ENCODE measurements at regions not wholly inside any gene's neighbourhood (a gene's known extent, or its start where the extent isn't known, plus 50 kb on each side); places are given as distances from the start of the nearest gene placed in this dataset.

GRCh38 chr2:71949537-71949798 lies 198.2 kb downstream of the CYP26B1 start:
- H3K27me3 ChIP-seq (ENCODE audit: insufficient read depth, low read depth): no peaks in the 10 kb centered on the region
- no peaks in the 10 kb centered on the region for H3K79me2 ChIP-seq (ENCODE audit: insufficient read depth, low read depth)
- no peaks in the 10 kb centered on the region for H3K36me3 ChIP-seq (ENCODE audit: insufficient read depth)
- H4K20me1 ChIP-seq (ENCODE audit: insufficient read depth): no peaks in the 10 kb centered on the region
- H3K9ac ChIP-seq: no peak overlapping the region
- H3K4me1 ChIP-seq (ENCODE audit: low read depth, poor library complexity, severe bottlenecking): no peaks in the 10 kb centered on the region
- no peak overlapping the region for H3K4me2 ChIP-seq
- no peak for TF ChIP-seq CTCF (conservative IDR thresholded peaks at IDR 0.05; ENCODE audit: low read depth, low read length)
- H3K4me3 ChIP-seq (IDR thresholded peaks at IDR 0.05; ENCODE audit: insufficient read depth, low read depth, low read length): no peak overlapping the region
- H3K27ac ChIP-seq: no peak overlapping the region
- H2AFZ ChIP-seq (ENCODE audit: low read depth): no peak overlapping the region

- Histone ChIP-seq H2AFZ (ENCODE audit: low read depth) (no peak overlapping the region), H3K79me2 (ENCODE audit: insufficient read depth, low read depth) (no peaks in the 10 kb centered on the region), H3K9ac (no peak overlapping the region), H3K4me1 (ENCODE audit: low read depth, poor library complexity, severe bottlenecking) (no peaks in the 10 kb centered on the region), H3K27ac (no peak overlapping the region), H3K36me3 (ENCODE audit: insufficient read depth) (no peaks in the 10 kb centered on the region), H4K20me1 (ENCODE audit: insufficient read depth) (no peaks in the 10 kb centered on the region), H3K4me2 (no peak overlapping the region), H3K4me3 (IDR thresholded peaks at IDR 0.05; ENCODE audit: insufficient read depth, low read depth, low read length) (no peak overlapping the region), H3K27me3 (ENCODE audit: insufficient read depth, low read depth) (no peaks in the 10 kb centered on the region)
- no peak for TF ChIP-seq CTCF (conservative IDR thresholded peaks at IDR 0.05; ENCODE audit: low read depth, low read length)
These were observed 198.7 kb downstream of the CYP26B1 start for GRCh38 chr2:71948781-71949536.

GRCh38 chr2:71947809-71948208 lies 199.9 kb downstream of the CYP26B1 start:
- H3K36me3 ChIP-seq (ENCODE audit: insufficient read depth): no peaks in the 10 kb centered on the region
- no peaks in the 10 kb centered on the region for H3K27me3 ChIP-seq (ENCODE audit: insufficient read depth, low read depth)
- no peak for TF ChIP-seq CTCF (conservative IDR thresholded peaks at IDR 0.05; ENCODE audit: low read depth, low read length)
- no peaks in the 10 kb centered on the region for H4K20me1 ChIP-seq (ENCODE audit: insufficient read depth)
- H3K4me3 ChIP-seq (IDR thresholded peaks at IDR 0.05; ENCODE audit: insufficient read depth, low read depth, low read length): no peak overlapping the region
- H3K4me2 ChIP-seq: no peak overlapping the region
- H3K79me2 ChIP-seq (ENCODE audit: insufficient read depth, low read depth): no peaks in the 10 kb centered on the region
- H2AFZ ChIP-seq (ENCODE audit: low read depth): no peak overlapping the region
- no peak overlapping the region for H3K27ac ChIP-seq
- H3K4me1 ChIP-seq (ENCODE audit: low read depth, poor library complexity, severe bottlenecking): no peaks in the 10 kb centered on the region
- no peak overlapping the region for H3K9ac ChIP-seq

GRCh38 chr2:71945603-71945959 lies 202.1 kb downstream of the CYP26B1 start:
- Histone ChIP-seq H3K9ac (no peak overlapping the region), H3K79me2 (ENCODE audit: insufficient read depth, low read depth) (no peaks in the 10 kb centered on the region), H2AFZ (ENCODE audit: low read depth) (no peak overlapping the region), H3K27me3 (ENCODE audit: insufficient read depth, low read depth) (no peaks in the 10 kb centered on the region), H4K20me1 (ENCODE audit: insufficient read depth) (no peaks in the 10 kb centered on the region), H3K4me2 (no peak overlapping the region), H3K36me3 (ENCODE audit: insufficient read depth) (no peaks in the 10 kb centered on the region), H3K4me1 (ENCODE audit: low read depth, poor library complexity, severe bottlenecking) (no peaks in the 10 kb centered on the region), H3K27ac (no peak overlapping the region), H3K4me3 (IDR thresholded peaks at IDR 0.05; ENCODE audit: insufficient read depth, low read depth, low read length) (no peak overlapping the region)
- no peak for TF ChIP-seq CTCF (conservative IDR thresholded peaks at IDR 0.05; ENCODE audit: low read depth, low read length)
